B cell (primary cell): ENCODE measurements at regions not wholly inside any gene's neighbourhood (a gene's known extent, or its start where the extent isn't known, plus 50 kb on each side); places are given as distances from the start of the nearest gene placed in this dataset.

Experiments used
- EZH2 ChIP-seq: IDR thresholded peaks from 2 replicates; pipeline ENCODE4 v1.6.1; 2012; ENCODE audit warnings: borderline replicate concordance, low read depth, mild to moderate bottlenecking, moderate library complexity, low read length; ENCODE audit not compliant: insufficient read depth, poor library complexity, severe bottlenecking
- TF ChIP-seq, protein P1 (sequence below): fragments of 200-600 bp; IDR thresholded peaks from one replicate; pipeline ENCODE4 v1.8.0; 2022; ENCODE audit warnings: antibody characterized with exemption, mild to moderate bottlenecking

DNA sequence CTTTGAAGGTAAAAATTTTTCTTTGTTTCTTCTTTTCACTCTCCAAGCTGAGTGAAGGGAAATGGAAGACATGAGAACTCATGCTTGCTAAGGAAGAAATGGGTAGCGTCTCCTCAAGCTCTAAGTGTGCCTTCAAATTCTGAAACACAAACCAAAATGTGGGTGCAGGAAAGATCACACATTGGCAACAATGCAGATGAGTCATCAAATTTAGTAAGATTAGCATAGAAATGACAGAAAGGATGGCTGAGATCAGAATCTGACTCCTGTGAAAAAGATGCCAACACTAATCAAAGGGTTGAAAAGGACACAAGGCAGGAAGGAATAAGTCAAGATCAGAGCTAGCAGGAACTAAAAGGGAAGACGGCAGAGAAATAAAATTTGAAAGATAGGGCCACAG lies 61.1 kb upstream of the ZNF462 start:
- TF ChIP-seq, protein P1, sequence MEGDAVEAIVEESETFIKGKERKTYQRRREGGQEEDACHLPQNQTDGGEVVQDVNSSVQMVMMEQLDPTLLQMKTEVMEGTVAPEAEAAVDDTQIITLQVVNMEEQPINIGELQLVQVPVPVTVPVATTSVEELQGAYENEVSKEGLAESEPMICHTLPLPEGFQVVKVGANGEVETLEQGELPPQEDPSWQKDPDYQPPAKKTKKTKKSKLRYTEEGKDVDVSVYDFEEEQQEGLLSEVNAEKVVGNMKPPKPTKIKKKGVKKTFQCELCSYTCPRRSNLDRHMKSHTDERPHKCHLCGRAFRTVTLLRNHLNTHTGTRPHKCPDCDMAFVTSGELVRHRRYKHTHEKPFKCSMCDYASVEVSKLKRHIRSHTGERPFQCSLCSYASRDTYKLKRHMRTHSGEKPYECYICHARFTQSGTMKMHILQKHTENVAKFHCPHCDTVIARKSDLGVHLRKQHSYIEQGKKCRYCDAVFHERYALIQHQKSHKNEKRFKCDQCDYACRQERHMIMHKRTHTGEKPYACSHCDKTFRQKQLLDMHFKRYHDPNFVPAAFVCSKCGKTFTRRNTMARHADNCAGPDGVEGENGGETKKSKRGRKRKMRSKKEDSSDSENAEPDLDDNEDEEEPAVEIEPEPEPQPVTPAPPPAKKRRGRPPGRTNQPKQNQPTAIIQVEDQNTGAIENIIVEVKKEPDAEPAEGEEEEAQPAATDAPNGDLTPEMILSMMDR, result no peak
- no peak for TF ChIP-seq EZH2
